ENCODE measurements at regions not wholly inside any gene's neighbourhood (a gene's known extent, or its start where the extent isn't known, plus 50 kb on each side); places are given as distances from the start of the nearest gene placed in this dataset.

DNA sequence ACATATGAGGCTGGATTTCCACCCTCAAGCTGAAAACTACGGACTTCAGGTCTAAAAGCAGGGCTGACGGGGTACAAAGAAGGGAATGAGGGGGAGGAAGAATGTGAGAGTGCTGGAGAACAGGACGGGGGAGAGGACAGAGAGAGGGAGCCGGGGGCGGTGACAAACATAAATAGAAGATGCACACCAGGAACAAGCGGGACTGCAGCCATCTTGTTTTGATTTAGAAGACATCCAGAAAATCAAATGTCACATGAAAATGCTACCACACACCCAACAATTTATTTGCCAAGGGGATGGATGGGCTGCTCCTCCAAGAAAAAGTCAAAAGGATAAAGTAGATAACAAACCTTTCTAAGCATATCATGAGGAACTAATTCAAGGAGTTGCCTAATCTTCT is 59.2 kb upstream of the FHL2 start:
- POLR2A ChIA-PET, result no interaction called here
- H3K27me3 ChIP-seq (ENCODE audit: insufficient read depth, low read length), result no peaks in the 10 kb centered on the region
- no TSS peak for BruUV-seq (replicated peaks)
- H3K4me1 ChIP-seq (ENCODE audit: control insufficient read depth in 1 of 2, insufficient read depth in 2 of 2, low read length in 2 of 2), result peaks cover 19 to 23% of the 10 kb centered on the region in 2 experiments
- no peak overlapping the region for H3K4me3 ChIP-seq (replicated peaks in 1 of 2; ENCODE audit: low read depth in 1 of 2, low read length in 2 of 2)
- H2AFZ ChIP-seq (ENCODE audit: low read depth, low read length, poor library complexity, severe bottlenecking), result no peak overlapping the region
- H3K27ac ChIP-seq (ENCODE audit: low read depth, low read length), result no peak overlapping the region
- no peak overlapping the region for H3K4me2 ChIP-seq (ENCODE audit: low read length)
- intact Hi-C loops (cut with micrococcal nuclease), result no loop called here
- H3K36me3 ChIP-seq (ENCODE audit: control insufficient read depth in 1 of 2, insufficient read depth in 2 of 2, low read length in 2 of 2), result no peaks in the 10 kb centered on the region
- RAD21 ChIA-PET (ENCODE audit: low non-redundant PET in 1 of 2, low total read pairs in 2 of 2, uncharacterized antibody in 2 of 2, unreplicated experiment in 2 of 2), result no interaction called here
- TF ChIP-seq CBX3 (IDR thresholded peaks at IDR 0.05; ENCODE audit: low read depth), result no peak
- no peak for TF ChIP-seq FOSL1 (IDR thresholded peaks at IDR 0.05; ENCODE audit: low read depth)
- TF ChIP-seq ZNF274 (IDR thresholded peaks at IDR 0.05; ENCODE audit: low read depth, low read length), result no peak
- no peak for TF ChIP-seq CEBPB (IDR thresholded peaks at IDR 0.05; ENCODE audit: low read depth)
- TF ChIP-seq ELF1 (IDR thresholded peaks at IDR 0.05; ENCODE audit: borderline replicate concordance, low read depth), result no peak
- TF ChIP-seq SP1 (IDR thresholded peaks at IDR 0.05; ENCODE audit: low read depth), result no peak
- no peak for TF ChIP-seq JUND (IDR thresholded peaks at IDR 0.05)
- no peak for TF ChIP-seq RAD21 (IDR thresholded peaks at IDR 0.05; ENCODE audit: low read depth)
- TF ChIP-seq YY1 (IDR thresholded peaks at IDR 0.05; ENCODE audit: extremely low read depth, insufficient replicate concordance, low read depth, low read length), result no peak
- TF ChIP-seq, protein P1, sequence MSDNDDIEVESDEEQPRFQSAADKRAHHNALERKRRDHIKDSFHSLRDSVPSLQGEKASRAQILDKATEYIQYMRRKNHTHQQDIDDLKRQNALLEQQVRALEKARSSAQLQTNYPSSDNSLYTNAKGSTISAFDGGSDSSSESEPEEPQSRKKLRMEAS (IDR thresholded peaks at IDR 0.05), result no peak
- TF ChIP-seq EGR1 (IDR thresholded peaks at IDR 0.05; ENCODE audit: low read depth), result no peak
- TF ChIP-seq TCF7L2 (IDR thresholded peaks at IDR 0.05; ENCODE audit: borderline replicate concordance, extremely low read depth, insufficient read depth, insufficient read length), result no peak
- no peaks in the 10 kb centered on the region for H4K20me1 ChIP-seq (ENCODE audit: insufficient read depth)
- H3K79me2 ChIP-seq (ENCODE audit: insufficient read depth, low read length), result no peaks in the 10 kb centered on the region
- no peaks in the 10 kb centered on the region for H3K9me2 ChIP-seq (ENCODE audit: insufficient read depth)
- ATAC-seq, result no peak
- no peak overlapping the region for H3K9ac ChIP-seq (ENCODE audit: low read length)
- CTCF ChIA-PET, result no interaction called here
- H3K9me3 ChIP-seq (ENCODE audit: control insufficient read depth in 1 of 2, insufficient read depth in 1 of 2, low read depth in 1 of 2, low read length in 2 of 2), result no peaks in the 10 kb centered on the region
- DNase-seq (ENCODE audit: low read depth, low spot score), result no peak

- ChIA-PET CTCF (no interaction called here), RAD21 (ENCODE audit: low non-redundant PET in 1 of 2, low total read pairs in 2 of 2, uncharacterized antibody in 2 of 2, unreplicated experiment in 2 of 2) (no interaction called here), POLR2A (interaction anchor here (1.1 to 2.9 kb wide), 4 partner anchors 35 to 59 kb away, joined by 3 to 10 read pairs (median 6); no protein-coding TSS in a partner anchor)
- BruUV-seq (replicated peaks), result no TSS peak
- intact Hi-C loops (cut with micrococcal nuclease), result loop anchor here (1.0 to 2.0 kb wide), 3 partner anchors 51 to 63 kb away; partner anchors contain the start of gene FHL2
- Histone ChIP-seq H3K36me3 (ENCODE audit: control insufficient read depth in 1 of 2, insufficient read depth in 2 of 2, low read length in 2 of 2) (no peaks in the 10 kb centered on the region), H2AFZ (ENCODE audit: low read depth, low read length, poor library complexity, severe bottlenecking) (peak overlapping the region; percentile 98), H3K9ac (ENCODE audit: low read length) (peak overlapping the region; percentile 18; the same call in 1 of the 2 replicates), H3K79me2 (ENCODE audit: insufficient read depth, low read length) (no peaks in the 10 kb centered on the region), H3K27me3 (ENCODE audit: insufficient read depth, low read length) (no peaks in the 10 kb centered on the region), H3K9me2 (ENCODE audit: insufficient read depth) (no peaks in the 10 kb centered on the region), H3K9me3 (ENCODE audit: control insufficient read depth in 1 of 2, insufficient read depth in 1 of 2, low read depth in 1 of 2, low read length in 2 of 2) (no peaks in the 10 kb centered on the region), H4K20me1 (ENCODE audit: insufficient read depth) (no peaks in the 10 kb centered on the region), H3K27ac (ENCODE audit: low read depth, low read length) (peak overlapping the region; percentile 48; the same call in 1 of the 2 replicates), H3K4me3 (replicated peaks in 1 of 2; ENCODE audit: low read depth in 1 of 2, low read length in 2 of 2) (peak overlapping the region in 1 of 2 experiments; percentile 34; a peak in 3 of 4 replicates), H3K4me1 (ENCODE audit: control insufficient read depth in 1 of 2, insufficient read depth in 2 of 2, low read length in 2 of 2) (peaks cover 19 to 23% of the 10 kb centered on the region in 2 experiments), H3K4me2 (ENCODE audit: low read length) (peak overlapping the region; percentile 75)
- ATAC-seq, result peak; percentile 80
- DNase-seq (ENCODE audit: low read depth, low spot score), result peak; percentile 95
- TF ChIP-seq, protein P2, sequence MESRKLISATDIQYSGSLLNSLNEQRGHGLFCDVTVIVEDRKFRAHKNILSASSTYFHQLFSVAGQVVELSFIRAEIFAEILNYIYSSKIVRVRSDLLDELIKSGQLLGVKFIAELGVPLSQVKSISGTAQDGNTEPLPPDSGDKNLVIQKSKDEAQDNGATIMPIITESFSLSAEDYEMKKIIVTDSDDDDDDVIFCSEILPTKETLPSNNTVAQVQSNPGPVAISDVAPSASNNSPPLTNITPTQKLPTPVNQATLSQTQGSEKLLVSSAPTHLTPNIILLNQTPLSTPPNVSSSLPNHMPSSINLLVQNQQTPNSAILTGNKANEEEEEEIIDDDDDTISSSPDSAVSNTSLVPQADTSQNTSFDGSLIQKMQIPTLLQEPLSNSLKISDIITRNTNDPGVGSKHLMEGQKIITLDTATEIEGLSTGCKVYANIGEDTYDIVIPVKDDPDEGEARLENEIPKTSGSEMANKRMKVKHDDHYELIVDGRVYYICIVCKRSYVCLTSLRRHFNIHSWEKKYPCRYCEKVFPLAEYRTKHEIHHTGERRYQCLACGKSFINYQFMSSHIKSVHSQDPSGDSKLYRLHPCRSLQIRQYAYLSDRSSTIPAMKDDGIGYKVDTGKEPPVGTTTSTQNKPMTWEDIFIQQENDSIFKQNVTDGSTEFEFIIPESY (IDR thresholded peaks at IDR 0.05; ENCODE audit: extremely low read depth, insufficient replicate concordance, low read length), result peak; percentile 59
- TF ChIP-seq JUND (IDR thresholded peaks at IDR 0.05) (peak; percentile 91), EZH2phosphoT487 (IDR thresholded peaks at IDR 0.05; ENCODE audit: borderline replicate concordance) (no peak), POLR2AphosphoS5 (IDR thresholded peaks at IDR 0.05; ENCODE audit: low read depth, low read length) (peak; percentile 81), YY1 (IDR thresholded peaks at IDR 0.05; ENCODE audit: extremely low read depth, insufficient replicate concordance, low read depth, low read length) (peak; percentile 68), ATF3 (IDR thresholded peaks at IDR 0.05) (peak; percentile 90), EZH2 (IDR thresholded peaks at IDR 0.05) (no peak), CBX3 (IDR thresholded peaks at IDR 0.05; ENCODE audit: low read depth) (peak; percentile 98)
Observed at GRCh38 chr2:105455488-105456003, 56.7 kb upstream of the FHL2 start.

All from HCT116 (cell line).